Neutrophil (primary cell): ENCODE measurements at regions not wholly inside any gene's neighbourhood (a gene's known extent, or its start where the extent isn't known, plus 50 kb on each side); places are given as distances from the start of the nearest gene placed in this dataset.

Experiments
- H3K27ac ChIP-seq: fragments of 200-600 bp; sonication (generic); 2 replicates; pipeline ENCODE4 v1.5.1; 2016; ENCODE audit warnings: mild to moderate bottlenecking, moderate library complexity
- H3K27me3 ChIP-seq: fragments of 200-600 bp; sonication (generic); 2 replicates; pipeline ENCODE4 v1.6.0; 2016; ENCODE audit warnings: mild to moderate bottlenecking
- H3K36me3 ChIP-seq: fragments of 200-600 bp; sonication (generic); 2 replicates; pipeline ENCODE4 v1.5.1; 2017
- H3K4me1 ChIP-seq, 2 experiments: fragments of 200-600 bp in 1 of 2; sonication (generic) in 1 of 2; 1 replicate in 1 of 2; 2 replicates in 1 of 2; pipeline versions ENCODE4 v1.5.1 to v1.6.1; 2013 to 2016; ENCODE audit warnings: low read depth in 1 of 2, low read length in 1 of 2, mild to moderate bottlenecking in 1 of 2, moderate library complexity in 1 of 2; ENCODE audit not compliant: control insufficient read depth in 1 of 2, insufficient read depth in 1 of 2
- H3K4me3 ChIP-seq, 2 experiments: fragments of 200-600 bp in 1 of 2; sonication (generic) in 1 of 2; 1 replicate in 1 of 2; 2 replicates in 1 of 2; pipeline ENCODE4 v1.5.1; 2013 to 2016; ENCODE audit warnings: low read depth in 1 of 2, low read length in 1 of 2, mild to moderate bottlenecking in 1 of 2, moderate library complexity in 1 of 2
- H3K9me3 ChIP-seq: fragments of 200-600 bp; sonication (generic); 2 replicates; pipeline ENCODE4 v1.5.1; 2016
- TF ChIP-seq, protein P1 (sequence below): fragments of 200-600 bp; sonication (generic); IDR thresholded peaks from 2 replicates; pipeline ENCODE4 v1.5.1; 2016; ENCODE audit warnings: antibody characterized with exemption

GRCh38 chr16:48014349-48015135 is 141.3 kb downstream of the ABCC12 start:
- no peaks in the 10 kb centered on the region for H3K36me3 ChIP-seq
- H3K9me3 ChIP-seq: no peaks in the 10 kb centered on the region
- no peaks in the 10 kb centered on the region for H3K4me1 ChIP-seq
- no peaks in the 10 kb centered on the region for H3K27me3 ChIP-seq
- TF ChIP-seq, protein P1, sequence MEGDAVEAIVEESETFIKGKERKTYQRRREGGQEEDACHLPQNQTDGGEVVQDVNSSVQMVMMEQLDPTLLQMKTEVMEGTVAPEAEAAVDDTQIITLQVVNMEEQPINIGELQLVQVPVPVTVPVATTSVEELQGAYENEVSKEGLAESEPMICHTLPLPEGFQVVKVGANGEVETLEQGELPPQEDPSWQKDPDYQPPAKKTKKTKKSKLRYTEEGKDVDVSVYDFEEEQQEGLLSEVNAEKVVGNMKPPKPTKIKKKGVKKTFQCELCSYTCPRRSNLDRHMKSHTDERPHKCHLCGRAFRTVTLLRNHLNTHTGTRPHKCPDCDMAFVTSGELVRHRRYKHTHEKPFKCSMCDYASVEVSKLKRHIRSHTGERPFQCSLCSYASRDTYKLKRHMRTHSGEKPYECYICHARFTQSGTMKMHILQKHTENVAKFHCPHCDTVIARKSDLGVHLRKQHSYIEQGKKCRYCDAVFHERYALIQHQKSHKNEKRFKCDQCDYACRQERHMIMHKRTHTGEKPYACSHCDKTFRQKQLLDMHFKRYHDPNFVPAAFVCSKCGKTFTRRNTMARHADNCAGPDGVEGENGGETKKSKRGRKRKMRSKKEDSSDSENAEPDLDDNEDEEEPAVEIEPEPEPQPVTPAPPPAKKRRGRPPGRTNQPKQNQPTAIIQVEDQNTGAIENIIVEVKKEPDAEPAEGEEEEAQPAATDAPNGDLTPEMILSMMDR: no peak
- H3K4me3 ChIP-seq: no peak overlapping the region
- no peak overlapping the region for H3K27ac ChIP-seq

DNA sequence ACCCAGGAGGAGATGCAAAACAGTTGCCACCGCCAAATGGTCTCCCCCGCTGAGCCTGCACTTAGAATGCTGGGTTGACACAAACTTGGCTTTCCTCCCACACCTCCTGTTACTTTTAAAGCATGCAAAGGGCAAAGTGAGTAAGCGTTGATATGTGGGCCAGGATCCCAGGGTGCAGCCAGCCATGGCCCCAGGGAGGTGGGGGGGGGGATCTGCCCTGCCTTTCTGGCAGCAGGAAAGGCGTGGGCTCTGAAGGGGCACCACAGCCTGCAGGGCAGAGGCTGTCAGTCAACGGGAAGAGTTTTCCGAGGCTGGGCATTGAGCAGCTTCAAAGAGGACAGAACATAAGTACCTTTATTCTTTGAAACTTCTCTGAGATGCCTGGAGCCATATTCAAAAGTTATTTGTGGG is 142.3 kb downstream of the ABCC12 start:
- no peak overlapping the region for H3K4me3 ChIP-seq
- no peaks in the 10 kb centered on the region for H3K4me1 ChIP-seq
- no peaks in the 10 kb centered on the region for H3K27me3 ChIP-seq
- H3K9me3 ChIP-seq: no peaks in the 10 kb centered on the region
- TF ChIP-seq, protein P1: no peak
- H3K36me3 ChIP-seq: no peaks in the 10 kb centered on the region
- H3K27ac ChIP-seq: no peak overlapping the region

DNA sequence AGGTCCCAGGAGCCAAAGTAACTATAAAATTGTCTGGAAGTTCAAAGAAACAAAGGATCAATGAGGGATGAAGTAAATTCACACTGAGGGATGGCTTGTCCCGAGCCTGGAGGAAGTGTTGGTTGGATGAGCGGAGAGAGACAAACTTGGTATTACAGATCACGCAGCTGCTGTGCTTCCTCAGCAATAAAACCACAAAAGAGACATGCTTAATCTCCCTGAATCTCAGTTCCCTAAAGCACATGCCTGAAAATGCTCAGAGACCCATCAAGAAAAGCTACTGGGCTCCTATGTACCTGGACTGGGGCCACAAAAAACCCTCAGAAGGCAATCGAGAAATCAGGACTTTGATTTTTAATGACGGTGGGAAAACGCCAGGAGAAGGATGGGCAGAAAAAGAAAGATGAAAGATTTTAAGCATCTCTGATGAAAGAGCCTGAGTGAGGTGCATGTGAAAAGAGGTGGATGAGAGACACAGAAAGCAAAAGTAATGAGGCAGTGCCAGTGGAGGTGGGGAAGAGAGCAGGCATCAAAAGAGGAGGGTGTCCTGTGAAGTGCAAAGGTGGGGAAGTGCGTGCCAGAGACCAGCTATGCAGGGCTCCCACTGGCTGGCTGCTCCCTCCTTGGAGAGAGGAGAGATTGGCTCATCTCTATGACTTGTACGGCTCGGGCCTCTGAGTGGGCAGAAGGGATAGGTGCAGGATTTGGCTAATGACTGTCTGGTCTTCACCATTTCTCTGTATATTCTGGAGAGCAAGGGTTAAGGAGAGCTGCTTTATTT is 143.7 kb downstream of the ABCC12 start:
- Histone ChIP-seq H3K4me3 (no peak overlapping the region), H3K36me3 (no peaks in the 10 kb centered on the region), H3K4me1 (no peaks in the 10 kb centered on the region), H3K27ac (no peak overlapping the region), H3K9me3 (no peaks in the 10 kb centered on the region), H3K27me3 (no peaks in the 10 kb centered on the region)
- TF ChIP-seq, protein P1: no peak

- Histone ChIP-seq H3K27me3 (no peaks in the 10 kb centered on the region), H3K9me3 (no peaks in the 10 kb centered on the region), H3K4me3 (no peak overlapping the region), H3K27ac (no peak overlapping the region), H3K36me3 (no peaks in the 10 kb centered on the region), H3K4me1 (no peaks in the 10 kb centered on the region)
- TF ChIP-seq, protein P1: no peak
Measured at GRCh38 chr16:48011466-48011865, 144.3 kb downstream of the ABCC12 start.

DNA sequence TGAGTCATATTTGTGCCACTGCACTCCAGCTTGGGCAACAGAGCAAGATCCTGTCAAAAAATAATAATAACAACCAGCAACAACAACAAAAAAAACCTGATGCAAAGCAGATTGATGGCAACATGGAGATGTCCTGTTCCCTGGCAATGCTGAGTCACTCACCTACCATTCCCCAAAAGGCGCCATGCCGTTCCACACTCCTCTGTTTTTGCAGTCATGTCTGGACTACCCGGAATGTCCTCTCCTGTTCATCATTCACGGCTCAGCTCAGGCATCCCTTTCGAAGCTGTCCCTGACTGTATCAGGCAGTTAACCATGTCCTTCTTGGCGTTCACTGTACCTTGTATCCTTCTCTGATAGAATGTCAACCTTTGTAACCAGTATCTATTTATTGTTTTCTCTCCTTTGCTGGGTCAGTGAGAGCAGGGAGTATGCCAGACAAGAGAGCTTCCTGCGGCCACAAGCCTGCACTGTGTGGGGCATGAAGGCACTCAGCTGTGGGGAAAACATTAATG is 147.7 kb downstream of the ABCC12 start:
- TF ChIP-seq, protein P1: no peak
- Histone ChIP-seq H3K4me1 (no peaks in the 10 kb centered on the region), H3K36me3 (no peaks in the 10 kb centered on the region), H3K27me3 (no peaks in the 10 kb centered on the region), H3K4me3 (no peak overlapping the region), H3K27ac (no peak overlapping the region), H3K9me3 (no peaks in the 10 kb centered on the region)
